ENCODE measurements at regions not wholly inside any gene's neighbourhood (a gene's known extent, or its start where the extent isn't known, plus 50 kb on each side); places are given as distances from the start of the nearest gene placed in this dataset.

GRCh38 chr15:70503073-70503745, 260.1 kb downstream of the UACA start (continued):
- TF ChIP-seq SIX5 (IDR thresholded peaks at IDR 0.05; ENCODE audit: low read depth, low read length, severe bottlenecking) (no peak), TCF12 (IDR thresholded peaks at IDR 0.05; ENCODE audit: low read depth, low read length) (no peak), MYC (IDR thresholded peaks at IDR 0.05; ENCODE audit: insufficient read depth, insufficient read length, insufficient replicate concordance, low read length, severe bottlenecking) (no peak), CEBPB (IDR thresholded peaks at IDR 0.05; ENCODE audit: borderline replicate concordance in 1 of 2, low read depth in 2 of 2, low read length in 2 of 2) (no peak), MLLT1 (IDR thresholded peaks at IDR 0.05) (peak; percentile 93), MTA3 (IDR thresholded peaks at IDR 0.05; ENCODE audit: borderline replicate concordance, low read length) (no peak), IRF4 (IDR thresholded peaks at IDR 0.05; ENCODE audit: low read depth, low read length) (no peak)

- in situ Hi-C loops (cut with MboI) = no loop called here
- no peak for ATAC-seq
- FAIRE-seq = no peak
- POLR2A ChIA-PET = interaction anchor here (1.0 kb wide), 1 partner anchor 36 kb away, joined by 4 read pairs; no protein-coding TSS in a partner anchor
- H3K4me1 ChIP-seq (ENCODE audit: control insufficient read depth, insufficient read depth, low read length) = peaks cover 39% of the 10 kb centered on the region
- RAD21 ChIA-PET (ENCODE audit: unreplicated experiment) = no interaction called here
- intact Hi-C loops (cut with micrococcal nuclease; ENCODE audit: unreplicated experiment) = no loop called here
- peak overlapping the region; percentile 82; the same call in 1 of the 2 replicates for H3K4me2 ChIP-seq (ENCODE audit: control insufficient read depth, insufficient read depth)
- no peaks in the 10 kb centered on the region for H4K20me1 ChIP-seq (ENCODE audit: control insufficient read depth, insufficient read depth)
- 71% methylated on average over 10 of the region's 10 CpGs for WGBS (ENCODE audit: insufficient coverage, insufficient replicate concordance, low lambda C conversion rate, missing lambda C conversion rate)
- no peak overlapping the region for H3K9ac ChIP-seq (ENCODE audit: control insufficient read depth, insufficient read depth, low read length)
- no peaks in the 10 kb centered on the region; the same call in 2 of the 3 replicates for H3K9me3 ChIP-seq (replicated peaks; ENCODE audit: control insufficient read depth, insufficient read depth, low read length)
- no peak for TF ChIP-seq RELB (IDR thresholded peaks at IDR 0.05; ENCODE audit: low read depth)
- TF ChIP-seq YY1 (IDR thresholded peaks at IDR 0.05; ENCODE audit: low read depth, low read length) = 0 out of 2 replicates have a peak, but pooled peaks have one; percentile 2
- TF ChIP-seq E4F1 (IDR thresholded peaks at IDR 0.05; ENCODE audit: borderline replicate concordance, partially characterized antibody) = no peak
- no peak for TF ChIP-seq ZNF384 (IDR thresholded peaks at IDR 0.05; ENCODE audit: borderline replicate concordance, low read depth, low read length)
- no peak overlapping the region; the same call in 1 of the 2 replicates for H3K27ac ChIP-seq (ENCODE audit: control insufficient read depth, insufficient read depth)
- SMC1A ChIA-PET (ENCODE audit: uncharacterized antibody, unreplicated experiment) = interaction anchor here (1.0 kb wide), 1 partner anchor 10 kb away, joined by 5 read pairs; no protein-coding TSS in a partner anchor
- CTCF ChIA-PET = interaction anchor here (1.1 to 4.1 kb wide), 3 partner anchors 10 to 35 kb away, joined by 3 to 22 read pairs (median 14); no protein-coding TSS in a partner anchor
- no peaks in the 10 kb centered on the region for H3K27me3 ChIP-seq (replicated peaks in 1 of 2; ENCODE audit: control insufficient read depth in 2 of 2, insufficient read depth in 2 of 2, low read length in 1 of 2)
- DNase-seq (ENCODE audit: low read depth, low spot score) = no peak
- H2AFZ ChIP-seq (ENCODE audit: control insufficient read depth, low read depth, low read length) = no peak overlapping the region
- no peaks in the 10 kb centered on the region for H3K36me3 ChIP-seq (ENCODE audit: control insufficient read depth in 2 of 2, insufficient read depth in 2 of 2, low read length in 1 of 2)
- H3K79me2 ChIP-seq (ENCODE audit: control insufficient read depth, insufficient read depth, low read length) = no peaks in the 10 kb centered on the region
- H3K4me3 ChIP-seq = no peak overlapping the region
- no TSS peak for BruUV-seq (replicated peaks)
These were observed 260.8 kb downstream of the UACA start for GRCh38 chr15:70502529-70502928.
